ENCODE measurements at regions not wholly inside any gene's neighbourhood (a gene's known extent, or its start where the extent isn't known, plus 50 kb on each side); places are given as distances from the start of the nearest gene placed in this dataset.

DNA sequence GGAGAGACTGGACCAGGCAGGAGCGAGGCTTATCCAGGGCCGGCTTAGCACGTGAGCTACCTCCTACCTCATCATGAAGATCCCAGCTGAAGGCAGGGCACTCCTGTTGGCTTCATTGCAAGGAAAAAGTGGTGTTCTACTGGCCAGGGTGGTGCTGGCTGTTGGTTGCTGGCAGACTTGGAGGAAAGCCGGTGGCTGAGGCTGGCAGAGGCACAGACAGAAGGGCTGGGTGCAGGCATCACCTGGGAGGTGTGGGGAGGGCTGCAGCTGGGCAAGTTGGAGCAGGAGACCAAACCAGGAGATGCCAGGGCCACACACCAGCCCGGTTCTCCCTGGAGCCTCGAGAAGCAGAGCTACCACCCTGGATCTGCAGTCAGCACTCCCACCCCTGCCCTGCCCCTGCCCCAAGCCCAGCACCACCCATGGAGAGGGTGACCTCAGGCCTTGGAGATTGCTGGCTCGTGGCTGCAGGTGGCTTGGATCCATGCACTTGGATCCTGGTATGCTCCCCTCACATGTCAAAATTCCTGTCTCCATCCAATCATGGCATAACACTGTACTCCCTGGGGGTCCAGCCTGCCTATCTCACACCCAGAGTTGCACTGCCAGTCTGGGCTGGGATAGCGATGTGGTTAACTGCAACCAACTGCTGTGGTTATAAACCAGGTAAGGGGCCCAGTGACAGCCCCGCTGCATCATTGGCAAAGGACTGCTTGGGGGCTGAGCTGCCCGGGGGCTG, 49.7 kb downstream of the GLI2 start:
- Mint-ChIP-seq H3K9me3 (no peaks in the 10 kb centered on the region), H3K27ac (no peak overlapping the region), H3K4me1 (peaks cover 58% of the 10 kb centered on the region), H3K36me3 (ENCODE audit: low read depth) (no peaks in the 10 kb centered on the region), H3K27me3 (ENCODE audit: low read depth) (peaks cover 11% of the 10 kb centered on the region), H3K4me3 (no peak overlapping the region)
- TF ChIP-seq, protein P1, sequence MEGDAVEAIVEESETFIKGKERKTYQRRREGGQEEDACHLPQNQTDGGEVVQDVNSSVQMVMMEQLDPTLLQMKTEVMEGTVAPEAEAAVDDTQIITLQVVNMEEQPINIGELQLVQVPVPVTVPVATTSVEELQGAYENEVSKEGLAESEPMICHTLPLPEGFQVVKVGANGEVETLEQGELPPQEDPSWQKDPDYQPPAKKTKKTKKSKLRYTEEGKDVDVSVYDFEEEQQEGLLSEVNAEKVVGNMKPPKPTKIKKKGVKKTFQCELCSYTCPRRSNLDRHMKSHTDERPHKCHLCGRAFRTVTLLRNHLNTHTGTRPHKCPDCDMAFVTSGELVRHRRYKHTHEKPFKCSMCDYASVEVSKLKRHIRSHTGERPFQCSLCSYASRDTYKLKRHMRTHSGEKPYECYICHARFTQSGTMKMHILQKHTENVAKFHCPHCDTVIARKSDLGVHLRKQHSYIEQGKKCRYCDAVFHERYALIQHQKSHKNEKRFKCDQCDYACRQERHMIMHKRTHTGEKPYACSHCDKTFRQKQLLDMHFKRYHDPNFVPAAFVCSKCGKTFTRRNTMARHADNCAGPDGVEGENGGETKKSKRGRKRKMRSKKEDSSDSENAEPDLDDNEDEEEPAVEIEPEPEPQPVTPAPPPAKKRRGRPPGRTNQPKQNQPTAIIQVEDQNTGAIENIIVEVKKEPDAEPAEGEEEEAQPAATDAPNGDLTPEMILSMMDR (IDR thresholded peaks at IDR 0.05; ENCODE audit: unreplicated experiment in 3 of 3): no peak

- Mint-ChIP-seq H3K36me3 (ENCODE audit: low read depth) (no peaks in the 10 kb centered on the region), H3K9me3 (no peaks in the 10 kb centered on the region), H3K27ac (no peak overlapping the region), H3K4me3 (no peak overlapping the region), H3K4me1 (peaks cover 60% of the 10 kb centered on the region), H3K27me3 (ENCODE audit: low read depth) (peaks cover 7% of the 10 kb centered on the region)
- TF ChIP-seq, protein P1 (IDR thresholded peaks at IDR 0.05; ENCODE audit: unreplicated experiment in 3 of 3): no peak
Measured at GRCh38 chr2:120786038-120786960, 50.6 kb downstream of the GLI2 start.

- H3K36me3 Mint-ChIP-seq (ENCODE audit: low read depth): no peaks in the 10 kb centered on the region
- TF ChIP-seq, protein P1 (IDR thresholded peaks at IDR 0.05; ENCODE audit: unreplicated experiment in 3 of 3): no peak
- peaks cover 63% of the 10 kb centered on the region for H3K4me1 Mint-ChIP-seq
- H3K27me3 Mint-ChIP-seq (ENCODE audit: low read depth): peaks cover 11% of the 10 kb centered on the region
- H3K4me3 Mint-ChIP-seq: no peak overlapping the region
- no peaks in the 10 kb centered on the region for H3K9me3 Mint-ChIP-seq
- peak overlapping the region in 2 of 3 experiments; percentile 44 to 72 for H3K27ac Mint-ChIP-seq
Measured at GRCh38 chr2:120787111-120787821, 51.6 kb downstream of the GLI2 start.

- Mint-ChIP-seq H3K4me3 (no peak overlapping the region), H3K9me3 (no peaks in the 10 kb centered on the region), H3K27ac (peak overlapping the region in 2 of 3 experiments; percentile 44 to 72), H3K4me1 (peaks cover 63% of the 10 kb centered on the region), H3K36me3 (ENCODE audit: low read depth) (no peaks in the 10 kb centered on the region), H3K27me3 (ENCODE audit: low read depth) (peaks cover 11% of the 10 kb centered on the region)
- TF ChIP-seq, protein P1 (IDR thresholded peaks at IDR 0.05; ENCODE audit: unreplicated experiment in 3 of 3): no peak
Measured at GRCh38 chr2:120787822-120788700, 52.4 kb downstream of the GLI2 start.

GRCh38 chr2:120791243-120791961, 55.7 kb downstream of the GLI2 start:
- Mint-ChIP-seq H3K27me3 (ENCODE audit: low read depth) (peaks cover 12% of the 10 kb centered on the region), H3K4me1 (peaks cover 69% of the 10 kb centered on the region)
- TF ChIP-seq, protein P1 (IDR thresholded peaks at IDR 0.05; ENCODE audit: unreplicated experiment in 3 of 3): no peak

More at GRCh38 chr2:120791243-120791961, 55.7 kb downstream of the GLI2 start:
- H3K4me3 Mint-ChIP-seq: no peak overlapping the region
- H3K36me3 Mint-ChIP-seq (ENCODE audit: low read depth): no peaks in the 10 kb centered on the region
- H3K9me3 Mint-ChIP-seq: no peaks in the 10 kb centered on the region
- peak overlapping the region in 2 of 3 experiments; percentile 3 to 21 for H3K27ac Mint-ChIP-seq

Measured in nephron (organoid).